ENCODE measurements at regions not wholly inside any gene's neighbourhood (a gene's known extent, or its start where the extent isn't known, plus 50 kb on each side); places are given as distances from the start of the nearest gene placed in this dataset.

- TF ChIP-seq POLR2AphosphoS5 (IDR thresholded peaks at IDR 0.05; ENCODE audit: low read depth, low read length) (no peak), SIN3A (IDR thresholded peaks at IDR 0.05; ENCODE audit: borderline replicate concordance, insufficient read depth, low read depth, low read length) (no peak)
- TF ChIP-seq, protein P1, sequence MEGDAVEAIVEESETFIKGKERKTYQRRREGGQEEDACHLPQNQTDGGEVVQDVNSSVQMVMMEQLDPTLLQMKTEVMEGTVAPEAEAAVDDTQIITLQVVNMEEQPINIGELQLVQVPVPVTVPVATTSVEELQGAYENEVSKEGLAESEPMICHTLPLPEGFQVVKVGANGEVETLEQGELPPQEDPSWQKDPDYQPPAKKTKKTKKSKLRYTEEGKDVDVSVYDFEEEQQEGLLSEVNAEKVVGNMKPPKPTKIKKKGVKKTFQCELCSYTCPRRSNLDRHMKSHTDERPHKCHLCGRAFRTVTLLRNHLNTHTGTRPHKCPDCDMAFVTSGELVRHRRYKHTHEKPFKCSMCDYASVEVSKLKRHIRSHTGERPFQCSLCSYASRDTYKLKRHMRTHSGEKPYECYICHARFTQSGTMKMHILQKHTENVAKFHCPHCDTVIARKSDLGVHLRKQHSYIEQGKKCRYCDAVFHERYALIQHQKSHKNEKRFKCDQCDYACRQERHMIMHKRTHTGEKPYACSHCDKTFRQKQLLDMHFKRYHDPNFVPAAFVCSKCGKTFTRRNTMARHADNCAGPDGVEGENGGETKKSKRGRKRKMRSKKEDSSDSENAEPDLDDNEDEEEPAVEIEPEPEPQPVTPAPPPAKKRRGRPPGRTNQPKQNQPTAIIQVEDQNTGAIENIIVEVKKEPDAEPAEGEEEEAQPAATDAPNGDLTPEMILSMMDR (IDR thresholded peaks at IDR 0.05), result no peak
These were observed 145.9 kb downstream of the PRELID2 start for GRCh38 chr5:145689235-145689634.
